ENCODE measurements at regions not wholly inside any gene's neighbourhood (a gene's known extent, or its start where the extent isn't known, plus 50 kb on each side); places are given as distances from the start of the nearest gene placed in this dataset.

- H3K9me3 ChIP-seq (ENCODE audit: control insufficient read depth, low read depth, low read length): no peaks in the 10 kb centered on the region
- H3K18ac ChIP-seq (ENCODE audit: insufficient read length, low read depth, low read length): no peak overlapping the region
- H3K4me1 Mint-ChIP-seq: no peaks in the 10 kb centered on the region
- H3K4me3 Mint-ChIP-seq: no peak overlapping the region
- WGBS (ENCODE audit: extremely low coverage, insufficient read length, low lambda C conversion rate): no CpG with 5 or more reads among the region's 1 CpG
- H2BK120ac ChIP-seq (ENCODE audit: low read depth, low read length, poor library complexity, severe bottlenecking): no peak overlapping the region
- no peaks in the 10 kb centered on the region for H4K20me1 ChIP-seq (ENCODE audit: control insufficient read depth, insufficient read depth, insufficient read length)
- H4K5ac ChIP-seq (ENCODE audit: insufficient read length, low read depth, low read length): no peak overlapping the region
- no peak overlapping the region for H3K14ac ChIP-seq (ENCODE audit: insufficient read depth, low read length)
- no peak overlapping the region for H2AFZ ChIP-seq (ENCODE audit: low read length)
- H2BK5ac ChIP-seq (ENCODE audit: insufficient read length, low read length): no peak overlapping the region
- H3K27ac ChIP-seq (ENCODE audit: insufficient read length, low read depth, low read length): no peak overlapping the region
- no peak overlapping the region for H4K8ac ChIP-seq (replicated peaks; ENCODE audit: insufficient read length, low read depth, low read length)
- no peaks in the 10 kb centered on the region; the same call in 1 of the 2 replicates for H3K27me3 Mint-ChIP-seq (ENCODE audit: low read depth)
- no peak overlapping the region for H2BK15ac ChIP-seq (ENCODE audit: low read depth, low read length)
- no peak overlapping the region for H2BK12ac ChIP-seq (ENCODE audit: insufficient read length, low read depth, low read length)
- no peak overlapping the region for H3K4me2 ChIP-seq (ENCODE audit: insufficient read depth, insufficient read length, low read length)
- no peak overlapping the region for H3K4ac ChIP-seq (ENCODE audit: low read depth, low read length)
- H4K91ac ChIP-seq (ENCODE audit: insufficient read length, low read depth, low read length): no peak overlapping the region
- no peak overlapping the region for H2BK20ac ChIP-seq (ENCODE audit: low read depth, low read length, poor library complexity, severe bottlenecking)
- H3K9me3 Mint-ChIP-seq: no peaks in the 10 kb centered on the region
- no peak overlapping the region for H3T11ph ChIP-seq (ENCODE audit: low read length)
- no peak overlapping the region for H3K9ac ChIP-seq (ENCODE audit: extremely low read depth, insufficient read length, low read length)
- no peak overlapping the region for H2AK5ac ChIP-seq (ENCODE audit: insufficient read length, low read length)
- no peaks in the 10 kb centered on the region for H3K36me3 Mint-ChIP-seq (ENCODE audit: insufficient read depth in 1 of 3, low read depth in 3 of 3)
- no peaks in the 10 kb centered on the region for H3K4me1 ChIP-seq (ENCODE audit: insufficient read depth, low read length)
- H3K27ac Mint-ChIP-seq: no peak overlapping the region
- TF ChIP-seq CTCF (conservative IDR thresholded peaks at IDR 0.05): no peak
- H3K79me1 ChIP-seq (ENCODE audit: insufficient read depth, low read depth, low read length, poor library complexity, severe bottlenecking): no peaks in the 10 kb centered on the region
- no peaks in the 10 kb centered on the region for H3K27me3 ChIP-seq (ENCODE audit: insufficient read depth, low read length)
- H3K23ac ChIP-seq (ENCODE audit: insufficient read length, low read depth, low read length): no peak overlapping the region
- no peaks in the 10 kb centered on the region for H3K23me2 ChIP-seq (ENCODE audit: insufficient read length, low read depth, low read length, poor library complexity, severe bottlenecking)
- no peak overlapping the region for H3K56ac ChIP-seq (ENCODE audit: insufficient read length, low read depth, low read length)
- H3K79me2 ChIP-seq (ENCODE audit: insufficient read depth, low read length): no peaks in the 10 kb centered on the region
- no peak for DNase-seq
These were observed 64.0 kb upstream of the PCED1B start for GRCh38 chr12:47015381-47015780.

Data from H9 (cell line).